ENCODE measurements at regions not wholly inside any gene's neighbourhood (a gene's known extent, or its start where the extent isn't known, plus 50 kb on each side); places are given as distances from the start of the nearest gene placed in this dataset.
"Not testable (repeated sequence)": the region's sequence is repeated elsewhere in the genome, so short reads cannot be mapped to it uniquely, and the experiment has no call there.

DNA sequence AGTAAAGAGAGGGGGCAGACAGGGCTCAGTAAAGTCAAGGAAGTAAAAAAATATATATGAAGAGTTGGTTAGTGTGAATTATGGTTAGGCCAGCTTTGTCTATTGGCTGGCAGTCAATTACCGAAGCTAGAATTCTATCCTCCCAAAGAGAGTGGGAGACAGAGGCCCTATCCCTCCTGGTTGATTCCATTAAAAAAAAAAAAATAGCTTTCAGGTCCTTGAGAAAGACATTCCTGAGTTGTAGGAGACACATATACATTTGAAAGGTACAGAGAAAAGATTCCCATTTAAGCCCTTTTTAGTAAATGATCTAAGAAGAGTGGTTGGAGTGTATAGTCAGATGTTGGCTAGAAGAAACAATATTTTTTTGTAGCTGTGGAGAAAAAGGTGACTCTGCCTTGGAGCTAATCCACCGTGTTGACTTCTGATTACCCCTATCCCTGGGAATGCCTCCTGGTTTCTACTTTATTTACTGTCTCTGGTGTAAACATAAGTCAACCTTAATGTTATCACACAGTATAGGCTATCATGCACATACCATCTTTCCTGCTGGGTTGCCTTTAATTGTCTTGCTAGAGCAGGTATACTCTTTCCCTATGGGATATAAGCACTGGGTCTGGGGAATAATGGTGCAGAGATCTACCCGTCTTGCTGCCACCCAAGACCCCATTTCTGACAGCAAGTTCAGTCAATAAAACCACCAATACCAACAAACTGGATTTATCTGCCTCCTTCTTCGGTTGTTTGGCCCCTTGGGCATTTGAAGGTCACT lies 859.9 kb upstream of the ATXN7L3B start:
- no peak overlapping the region for H3K9ac ChIP-seq
- H3K79me2 ChIP-seq = no peaks in the 10 kb centered on the region
- H3K27me3 ChIP-seq (ENCODE audit: control insufficient read depth, insufficient read depth, low read length) = no peaks in the 10 kb centered on the region
- no peak overlapping the region for H3K4me2 ChIP-seq (ENCODE audit: low read length)
- H2AFZ ChIP-seq = no peak overlapping the region
- no peaks in the 10 kb centered on the region for H3K4me1 ChIP-seq
- TF ChIP-seq, protein P1, sequence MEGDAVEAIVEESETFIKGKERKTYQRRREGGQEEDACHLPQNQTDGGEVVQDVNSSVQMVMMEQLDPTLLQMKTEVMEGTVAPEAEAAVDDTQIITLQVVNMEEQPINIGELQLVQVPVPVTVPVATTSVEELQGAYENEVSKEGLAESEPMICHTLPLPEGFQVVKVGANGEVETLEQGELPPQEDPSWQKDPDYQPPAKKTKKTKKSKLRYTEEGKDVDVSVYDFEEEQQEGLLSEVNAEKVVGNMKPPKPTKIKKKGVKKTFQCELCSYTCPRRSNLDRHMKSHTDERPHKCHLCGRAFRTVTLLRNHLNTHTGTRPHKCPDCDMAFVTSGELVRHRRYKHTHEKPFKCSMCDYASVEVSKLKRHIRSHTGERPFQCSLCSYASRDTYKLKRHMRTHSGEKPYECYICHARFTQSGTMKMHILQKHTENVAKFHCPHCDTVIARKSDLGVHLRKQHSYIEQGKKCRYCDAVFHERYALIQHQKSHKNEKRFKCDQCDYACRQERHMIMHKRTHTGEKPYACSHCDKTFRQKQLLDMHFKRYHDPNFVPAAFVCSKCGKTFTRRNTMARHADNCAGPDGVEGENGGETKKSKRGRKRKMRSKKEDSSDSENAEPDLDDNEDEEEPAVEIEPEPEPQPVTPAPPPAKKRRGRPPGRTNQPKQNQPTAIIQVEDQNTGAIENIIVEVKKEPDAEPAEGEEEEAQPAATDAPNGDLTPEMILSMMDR (IDR thresholded peaks at IDR 0.05) = no peak
- no peaks in the 10 kb centered on the region for H3K9me3 ChIP-seq (ENCODE audit: control insufficient read depth, low read length)
- no peak overlapping the region for H3K27ac ChIP-seq
- H3K4me3 ChIP-seq (ENCODE audit: low read depth, low read length) = no peak overlapping the region
- H3K36me3 ChIP-seq (ENCODE audit: control insufficient read depth, insufficient read depth, low read length) = no peaks in the 10 kb centered on the region

DNA sequence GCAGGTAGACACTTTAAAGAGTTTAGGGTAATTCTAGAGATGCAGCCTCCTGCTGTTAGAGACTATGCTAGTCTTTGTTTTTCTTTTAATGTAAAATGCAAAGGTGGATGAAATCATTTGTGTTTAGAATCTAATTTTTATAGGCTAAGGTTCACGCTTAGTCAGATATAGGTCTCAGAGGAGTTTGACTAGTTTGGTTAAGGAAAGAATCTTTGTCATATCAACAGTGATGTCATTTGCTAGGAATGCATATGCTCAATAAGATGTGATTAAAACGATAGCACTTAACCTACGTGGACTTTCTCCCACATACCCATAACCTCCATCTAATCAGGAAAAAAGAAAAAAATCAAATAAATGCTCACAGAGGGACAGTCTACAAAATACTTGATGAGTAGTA lies 859.3 kb upstream of the ATXN7L3B start:
- Histone ChIP-seq H2AFZ (no peak overlapping the region), H3K27me3 (ENCODE audit: control insufficient read depth, insufficient read depth, low read length) (no peaks in the 10 kb centered on the region), H3K9me3 (ENCODE audit: control insufficient read depth, low read length) (no peaks in the 10 kb centered on the region), H3K4me2 (ENCODE audit: low read length) (no peak overlapping the region), H3K4me1 (no peaks in the 10 kb centered on the region), H3K79me2 (no peaks in the 10 kb centered on the region), H3K27ac (no peak overlapping the region), H3K36me3 (ENCODE audit: control insufficient read depth, insufficient read depth, low read length) (no peaks in the 10 kb centered on the region), H3K9ac (no peak overlapping the region), H3K4me3 (ENCODE audit: low read depth, low read length) (no peak overlapping the region)
- TF ChIP-seq, protein P1 (IDR thresholded peaks at IDR 0.05) = no peak

DNA sequence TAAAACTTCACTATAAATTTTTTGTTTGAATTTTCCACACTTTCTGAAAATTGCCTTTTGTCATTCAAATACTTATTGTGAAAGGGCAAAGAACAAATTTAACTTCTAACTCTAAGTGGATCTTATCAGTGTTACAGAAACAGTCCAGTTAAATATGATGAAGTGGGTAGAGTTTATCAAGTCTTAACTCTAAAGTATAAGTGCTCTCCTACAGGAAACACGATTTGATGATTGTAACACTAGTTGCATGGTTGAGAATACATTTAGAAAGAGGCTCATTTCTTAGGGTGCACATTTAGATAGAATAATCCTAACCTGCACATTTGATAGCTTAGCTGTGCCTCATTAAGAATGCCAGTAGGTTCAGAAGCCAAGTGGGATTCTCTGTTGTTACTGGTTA lies 838.3 kb upstream of the ATXN7L3B start:
- Histone ChIP-seq H3K4me3 (ENCODE audit: low read depth, low read length) (no peak overlapping the region), H3K27me3 (ENCODE audit: control insufficient read depth, insufficient read depth, low read length) (no peaks in the 10 kb centered on the region), H3K4me1 (no peaks in the 10 kb centered on the region), H3K79me2 (no peaks in the 10 kb centered on the region), H3K36me3 (ENCODE audit: control insufficient read depth, insufficient read depth, low read length) (no peaks in the 10 kb centered on the region), H2AFZ (no peak overlapping the region), H3K4me2 (ENCODE audit: low read length) (no peak overlapping the region), H3K9me3 (ENCODE audit: control insufficient read depth, low read length) (no peaks in the 10 kb centered on the region), H3K9ac (no peak overlapping the region), H3K27ac (no peak overlapping the region)
- TF ChIP-seq, protein P1 (IDR thresholded peaks at IDR 0.05) = no peak

DNA sequence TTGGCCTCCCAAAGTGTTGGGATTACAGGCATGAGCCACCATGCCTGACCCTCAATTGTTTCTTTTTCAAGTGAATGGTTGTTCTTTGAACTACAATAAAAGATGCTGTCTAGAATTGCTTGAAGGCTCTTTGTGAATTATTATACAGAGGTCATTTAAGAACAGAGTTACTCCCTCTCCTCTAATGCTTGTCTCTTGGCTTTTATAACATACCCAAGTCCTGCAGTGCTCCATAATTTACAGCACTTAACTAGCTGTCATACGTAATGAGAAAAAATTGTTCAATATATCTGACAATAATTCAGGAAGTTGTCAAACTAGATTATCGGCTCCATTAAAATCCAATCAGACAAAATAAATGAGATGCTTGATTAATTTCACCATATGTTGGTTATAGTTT lies 823.0 kb upstream of the ATXN7L3B start:
- Histone ChIP-seq H3K9me3 (ENCODE audit: control insufficient read depth, low read length) (no peaks in the 10 kb centered on the region), H3K36me3 (ENCODE audit: control insufficient read depth, insufficient read depth, low read length) (no peaks in the 10 kb centered on the region), H3K79me2 (no peaks in the 10 kb centered on the region), H3K27ac (no peak overlapping the region), H3K4me2 (ENCODE audit: low read length) (no peak overlapping the region), H2AFZ (no peak overlapping the region), H3K27me3 (ENCODE audit: control insufficient read depth, insufficient read depth, low read length) (no peaks in the 10 kb centered on the region), H3K9ac (no peak overlapping the region), H3K4me3 (ENCODE audit: low read depth, low read length) (no peak overlapping the region), H3K4me1 (no peaks in the 10 kb centered on the region)
- TF ChIP-seq, protein P1 (IDR thresholded peaks at IDR 0.05) = no peak

DNA sequence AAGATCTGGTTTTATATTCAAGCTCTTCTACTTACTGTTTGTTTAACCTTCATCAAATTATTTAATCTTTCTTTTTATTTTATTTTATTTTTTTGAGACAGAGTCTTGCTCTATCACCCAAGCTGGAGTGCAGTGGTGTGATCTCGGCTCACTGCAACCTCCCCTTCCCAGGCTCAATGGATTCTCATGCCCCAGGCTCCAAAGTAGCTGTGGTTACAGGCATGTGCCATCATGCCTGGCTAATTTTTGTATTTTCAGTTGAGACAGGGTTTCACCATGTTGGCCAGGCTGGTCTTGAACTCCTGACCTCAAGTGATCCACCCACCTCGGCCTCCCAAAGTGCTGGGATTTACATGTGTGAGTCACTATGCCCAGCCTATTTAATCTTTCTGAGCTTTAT lies 821.5 kb upstream of the ATXN7L3B start:
- H3K9me3 ChIP-seq (ENCODE audit: control insufficient read depth, low read length); H3K36me3 ChIP-seq (ENCODE audit: control insufficient read depth, insufficient read depth, low read length); H3K4me1 ChIP-seq; H3K9ac ChIP-seq; H3K4me2 ChIP-seq (ENCODE audit: low read length); H3K79me2 ChIP-seq; H3K4me3 ChIP-seq (ENCODE audit: low read depth, low read length); H3K27me3 ChIP-seq (ENCODE audit: control insufficient read depth, insufficient read depth, low read length); H2AFZ ChIP-seq; H3K27ac ChIP-seq: not testable (repeated sequence)
